ENCODE measurements at regions not wholly inside any gene's neighbourhood (a gene's known extent, or its start where the extent isn't known, plus 50 kb on each side); places are given as distances from the start of the nearest gene placed in this dataset.
A peak's percentile ranks its signal among the peaks of the same experiment; 100 is the strongest.

GRCh38 chr9:19675492-19675891 lies 113.3 kb downstream of the SLC24A2 start:
- H3K4me1 ChIP-seq (ENCODE audit: insufficient read depth, low read length) = no peaks in the 10 kb centered on the region
- Mint-ChIP-seq H3K9me3 (peaks cover 4% of the 10 kb centered on the region in 2 experiments; a peak in 4 of 5 replicates), H3K27me3 (ENCODE audit: low read depth) (no peaks in the 10 kb centered on the region), H3K27ac (peak overlapping the region in 2 of 3 experiments; percentile 56 to 85; a peak in 4 of 7 replicates), H3K4me1 (peaks cover 4 to 10% of the 10 kb centered on the region in 2 experiments), H3K36me3 (ENCODE audit: insufficient read depth in 1 of 3, low read depth in 3 of 3) (peaks cover 0 to 4% (median 0%) of the 10 kb centered on the region in 3 experiments; a peak in 5 of 7 replicates), H3K4me3 (no peak overlapping the region)
- H3K4ac ChIP-seq (ENCODE audit: low read depth, low read length) = no peak overlapping the region
- H2BK120ac ChIP-seq (ENCODE audit: low read depth, low read length, poor library complexity, severe bottlenecking) = no peak overlapping the region
- no peak overlapping the region for H2AK5ac ChIP-seq (ENCODE audit: insufficient read length, low read length)
- no peak overlapping the region for H3K18ac ChIP-seq (ENCODE audit: insufficient read length, low read depth, low read length)
- no peak overlapping the region for H3K56ac ChIP-seq (ENCODE audit: insufficient read length, low read depth, low read length)
- H3K23me2 ChIP-seq (ENCODE audit: insufficient read length, low read depth, low read length, poor library complexity, severe bottlenecking) = no peaks in the 10 kb centered on the region
- no peak overlapping the region for H3K14ac ChIP-seq (ENCODE audit: insufficient read depth, low read length)
- DNase-seq = no peak
- no peaks in the 10 kb centered on the region for H3K79me1 ChIP-seq (ENCODE audit: insufficient read depth, low read depth, low read length, poor library complexity, severe bottlenecking)
- no peak overlapping the region for H4K8ac ChIP-seq (replicated peaks; ENCODE audit: insufficient read length, low read depth, low read length)
- no peak overlapping the region for H2BK15ac ChIP-seq (ENCODE audit: low read depth, low read length)
- no peak overlapping the region for H4K91ac ChIP-seq (ENCODE audit: insufficient read length, low read depth, low read length)
- no CpG with 5 or more reads among the region's 9 CpGs for WGBS (ENCODE audit: extremely low coverage, insufficient read length, low lambda C conversion rate)
- H3K4me2 ChIP-seq (ENCODE audit: insufficient read depth, insufficient read length, low read length) = no peak overlapping the region
- H3K27ac ChIP-seq (ENCODE audit: insufficient read length, low read depth, low read length) = no peak overlapping the region
- no peak overlapping the region for H2BK20ac ChIP-seq (ENCODE audit: low read depth, low read length, poor library complexity, severe bottlenecking)
- H3K9ac ChIP-seq (ENCODE audit: extremely low read depth, insufficient read length, low read length) = no peak overlapping the region
- no peak overlapping the region for H3T11ph ChIP-seq (ENCODE audit: low read length)
- H3K27me3 ChIP-seq (ENCODE audit: insufficient read depth, low read length) = no peaks in the 10 kb centered on the region
- no peak overlapping the region for H4K5ac ChIP-seq (ENCODE audit: insufficient read length, low read depth, low read length)
- H2AFZ ChIP-seq (ENCODE audit: low read length) = no peak overlapping the region
- no peaks in the 10 kb centered on the region for H3K79me2 ChIP-seq (ENCODE audit: insufficient read depth, low read length)
- H3K23ac ChIP-seq (ENCODE audit: insufficient read length, low read depth, low read length) = no peak overlapping the region
- H4K20me1 ChIP-seq (ENCODE audit: control insufficient read depth, insufficient read depth, insufficient read length) = no peaks in the 10 kb centered on the region
- TF ChIP-seq CTCF (conservative IDR thresholded peaks at IDR 0.05) = no peak
- H2BK5ac ChIP-seq (ENCODE audit: insufficient read length, low read length) = no peak overlapping the region
- H2BK12ac ChIP-seq (ENCODE audit: insufficient read length, low read depth, low read length) = no peak overlapping the region
- no peaks in the 10 kb centered on the region for H3K9me3 ChIP-seq (ENCODE audit: control insufficient read depth, low read depth, low read length)
